ENCODE measurements at regions not wholly inside any gene's neighbourhood (a gene's known extent, or its start where the extent isn't known, plus 50 kb on each side); places are given as distances from the start of the nearest gene placed in this dataset.

DNA sequence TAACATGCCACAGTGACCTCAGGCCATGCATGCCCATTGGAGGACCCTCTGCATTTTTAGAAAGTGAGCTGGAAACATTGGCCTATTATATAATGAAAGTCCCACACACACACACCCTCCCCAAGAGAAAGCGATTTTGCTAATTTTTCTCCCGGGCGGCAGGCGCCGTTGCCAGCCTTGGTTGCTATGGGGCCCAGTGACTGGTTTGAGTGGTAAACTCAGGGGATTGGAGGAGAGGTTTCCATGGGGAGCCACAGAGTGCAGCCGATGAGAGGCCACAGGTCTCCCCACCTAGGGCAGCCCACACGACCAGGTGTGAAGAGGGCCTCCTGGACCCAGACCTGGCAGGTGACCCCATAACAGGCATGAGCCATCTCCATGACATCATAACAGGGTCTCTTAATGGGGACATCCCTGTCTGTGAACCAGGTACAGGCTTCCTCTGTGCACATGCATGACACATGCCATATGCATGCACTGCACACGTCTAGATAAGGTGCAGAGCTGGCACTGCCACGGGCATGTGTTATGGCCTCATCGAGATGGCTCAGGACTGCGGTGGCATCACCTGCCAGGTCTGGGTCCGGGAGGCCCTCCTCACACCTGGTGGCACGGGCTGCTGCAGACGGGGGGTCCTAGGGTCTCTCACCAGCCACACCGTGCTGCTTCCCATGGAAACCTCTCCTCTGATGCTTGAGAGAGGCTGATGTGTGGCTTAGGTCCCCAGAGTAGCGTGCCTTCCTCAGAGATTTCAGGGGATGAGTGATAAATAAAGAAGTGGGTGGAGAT is 144.1 kb downstream of the RBFOX3 start:
- H3K4me1 ChIP-seq (ENCODE audit: control insufficient read depth, insufficient read depth, low read length) = no peaks in the 10 kb centered on the region
- no peak overlapping the region for H3K4me3 ChIP-seq (ENCODE audit: low read depth in 2 of 2, low read length in 2 of 2)
- DNase-seq (ENCODE audit: low read depth, low spot score) (no peak), ATAC-seq (no peak)
- H3K9me3 ChIP-seq (ENCODE audit: control insufficient read depth, insufficient read depth, low read depth, low read length) = no peaks in the 10 kb centered on the region
- TF ChIP-seq TCF7L2 (IDR thresholded peaks at IDR 0.05; ENCODE audit: low read depth, low read length) (no peak), SIN3A (IDR thresholded peaks at IDR 0.05; ENCODE audit: borderline replicate concordance, insufficient read depth, low read depth, low read length) (no peak), POLR2AphosphoS5 (IDR thresholded peaks at IDR 0.05; ENCODE audit: low read depth, low read length) (no peak), CTCF (IDR thresholded peaks at IDR 0.05) (no peak)
- TF ChIP-seq, protein P1, sequence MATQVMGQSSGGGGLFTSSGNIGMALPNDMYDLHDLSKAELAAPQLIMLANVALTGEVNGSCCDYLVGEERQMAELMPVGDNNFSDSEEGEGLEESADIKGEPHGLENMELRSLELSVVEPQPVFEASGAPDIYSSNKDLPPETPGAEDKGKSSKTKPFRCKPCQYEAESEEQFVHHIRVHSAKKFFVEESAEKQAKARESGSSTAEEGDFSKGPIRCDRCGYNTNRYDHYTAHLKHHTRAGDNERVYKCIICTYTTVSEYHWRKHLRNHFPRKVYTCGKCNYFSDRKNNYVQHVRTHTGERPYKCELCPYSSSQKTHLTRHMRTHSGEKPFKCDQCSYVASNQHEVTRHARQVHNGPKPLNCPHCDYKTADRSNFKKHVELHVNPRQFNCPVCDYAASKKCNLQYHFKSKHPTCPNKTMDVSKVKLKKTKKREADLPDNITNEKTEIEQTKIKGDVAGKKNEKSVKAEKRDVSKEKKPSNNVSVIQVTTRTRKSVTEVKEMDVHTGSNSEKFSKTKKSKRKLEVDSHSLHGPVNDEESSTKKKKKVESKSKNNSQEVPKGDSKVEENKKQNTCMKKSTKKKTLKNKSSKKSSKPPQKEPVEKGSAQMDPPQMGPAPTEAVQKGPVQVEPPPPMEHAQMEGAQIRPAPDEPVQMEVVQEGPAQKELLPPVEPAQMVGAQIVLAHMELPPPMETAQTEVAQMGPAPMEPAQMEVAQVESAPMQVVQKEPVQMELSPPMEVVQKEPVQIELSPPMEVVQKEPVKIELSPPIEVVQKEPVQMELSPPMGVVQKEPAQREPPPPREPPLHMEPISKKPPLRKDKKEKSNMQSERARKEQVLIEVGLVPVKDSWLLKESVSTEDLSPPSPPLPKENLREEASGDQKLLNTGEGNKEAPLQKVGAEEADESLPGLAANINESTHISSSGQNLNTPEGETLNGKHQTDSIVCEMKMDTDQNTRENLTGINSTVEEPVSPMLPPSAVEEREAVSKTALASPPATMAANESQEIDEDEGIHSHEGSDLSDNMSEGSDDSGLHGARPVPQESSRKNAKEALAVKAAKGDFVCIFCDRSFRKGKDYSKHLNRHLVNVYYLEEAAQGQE (IDR thresholded peaks at IDR 0.05; ENCODE audit: insufficient read depth in 1 of 2, low read depth in 2 of 2, low read length in 1 of 2) = no peak
- H3K36me3 ChIP-seq (ENCODE audit: control insufficient read depth, insufficient read depth, low read length) = no peaks in the 10 kb centered on the region
- intact Hi-C loops (cut with micrococcal nuclease; ENCODE audit: unreplicated experiment) = no loop called here
- H3K27me3 ChIP-seq (ENCODE audit: control insufficient read depth, insufficient read depth, low read length) = peaks cover 7% of the 10 kb centered on the region; the same call in 1 of the 2 replicates
- in situ Hi-C loops (cut with HindIII; ENCODE audit: low pct_unique_long_range_greater_than_20kb, low sequenced_read_pairs) = no loop called here
- POLR2A ChIA-PET = no interaction called here
- CTCF ChIA-PET = no interaction called here
- no peak overlapping the region for H3K27ac ChIP-seq (ENCODE audit: low read length)
- BruUV-seq (replicated peaks) = no TSS peak

GRCh38 chr17:79465681-79466025 is 145.2 kb downstream of the RBFOX3 start:
- in situ Hi-C loops (cut with HindIII; ENCODE audit: low pct_unique_long_range_greater_than_20kb, low sequenced_read_pairs) (no loop called here), intact Hi-C loops (cut with micrococcal nuclease; ENCODE audit: unreplicated experiment) (no loop called here)
- ChIA-PET CTCF (no interaction called here), POLR2A (no interaction called here)
- TF ChIP-seq SIN3A (IDR thresholded peaks at IDR 0.05; ENCODE audit: borderline replicate concordance, insufficient read depth, low read depth, low read length) (no peak), POLR2AphosphoS5 (IDR thresholded peaks at IDR 0.05; ENCODE audit: low read depth, low read length) (no peak), TCF7L2 (IDR thresholded peaks at IDR 0.05; ENCODE audit: low read depth, low read length) (no peak), CTCF (IDR thresholded peaks at IDR 0.05) (no peak)
- TF ChIP-seq, protein P1 (IDR thresholded peaks at IDR 0.05; ENCODE audit: insufficient read depth in 1 of 2, low read depth in 2 of 2, low read length in 1 of 2) = no peak
- Histone ChIP-seq H3K27ac (ENCODE audit: low read length) (no peak overlapping the region), H3K4me3 (ENCODE audit: low read depth in 2 of 2, low read length in 2 of 2) (no peak overlapping the region), H3K9me3 (ENCODE audit: control insufficient read depth, insufficient read depth, low read depth, low read length) (no peaks in the 10 kb centered on the region), H3K27me3 (ENCODE audit: control insufficient read depth, insufficient read depth, low read length) (peaks cover 14% of the 10 kb centered on the region), H3K36me3 (ENCODE audit: control insufficient read depth, insufficient read depth, low read length) (no peaks in the 10 kb centered on the region), H3K4me1 (ENCODE audit: control insufficient read depth, insufficient read depth, low read length) (no peaks in the 10 kb centered on the region)
- BruUV-seq (replicated peaks) = no TSS peak
- ATAC-seq = no peak
- DNase-seq (ENCODE audit: low read depth, low spot score) = no peak
